VCaP (cell line): ENCODE measurements at regions not wholly inside any gene's neighbourhood (a gene's known extent, or its start where the extent isn't known, plus 50 kb on each side); places are given as distances from the start of the nearest gene placed in this dataset.

Experiments used
- H3K27ac ChIP-seq: fragments of 450-650 bp; 2 replicates; pipeline ENCODE4 v1.5.1; 2017
- TF ChIP-seq, protein P1 (sequence below): fragments of 450-650 bp; conservative IDR thresholded peaks from 2 replicates; pipeline ENCODE4 v1.5.1; 2017; ENCODE audit warnings: mild to moderate bottlenecking, moderate library complexity

DNA sequence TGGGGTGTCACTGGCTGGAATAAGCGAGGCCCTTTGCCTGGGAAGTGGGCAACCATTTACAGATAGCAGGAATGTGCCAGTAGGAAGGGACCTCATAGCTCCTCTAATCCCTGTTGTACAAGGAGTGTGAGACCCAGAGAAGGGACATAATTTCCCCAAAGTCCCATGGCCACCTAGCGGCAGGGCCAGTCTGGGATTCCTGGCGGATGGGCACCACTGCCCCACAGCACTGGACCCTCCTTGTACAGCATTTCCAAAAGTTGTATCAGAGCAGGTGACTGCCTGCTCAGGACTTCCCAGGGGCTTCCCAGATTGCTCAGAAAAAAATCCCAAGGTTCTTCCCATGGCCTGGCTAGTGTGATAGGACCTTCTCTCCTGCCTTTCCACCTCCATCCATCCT is 185.8 kb downstream of the GLI2 start:
- TF ChIP-seq, protein P1, sequence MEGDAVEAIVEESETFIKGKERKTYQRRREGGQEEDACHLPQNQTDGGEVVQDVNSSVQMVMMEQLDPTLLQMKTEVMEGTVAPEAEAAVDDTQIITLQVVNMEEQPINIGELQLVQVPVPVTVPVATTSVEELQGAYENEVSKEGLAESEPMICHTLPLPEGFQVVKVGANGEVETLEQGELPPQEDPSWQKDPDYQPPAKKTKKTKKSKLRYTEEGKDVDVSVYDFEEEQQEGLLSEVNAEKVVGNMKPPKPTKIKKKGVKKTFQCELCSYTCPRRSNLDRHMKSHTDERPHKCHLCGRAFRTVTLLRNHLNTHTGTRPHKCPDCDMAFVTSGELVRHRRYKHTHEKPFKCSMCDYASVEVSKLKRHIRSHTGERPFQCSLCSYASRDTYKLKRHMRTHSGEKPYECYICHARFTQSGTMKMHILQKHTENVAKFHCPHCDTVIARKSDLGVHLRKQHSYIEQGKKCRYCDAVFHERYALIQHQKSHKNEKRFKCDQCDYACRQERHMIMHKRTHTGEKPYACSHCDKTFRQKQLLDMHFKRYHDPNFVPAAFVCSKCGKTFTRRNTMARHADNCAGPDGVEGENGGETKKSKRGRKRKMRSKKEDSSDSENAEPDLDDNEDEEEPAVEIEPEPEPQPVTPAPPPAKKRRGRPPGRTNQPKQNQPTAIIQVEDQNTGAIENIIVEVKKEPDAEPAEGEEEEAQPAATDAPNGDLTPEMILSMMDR = no peak
- H3K27ac ChIP-seq = no peak overlapping the region

DNA sequence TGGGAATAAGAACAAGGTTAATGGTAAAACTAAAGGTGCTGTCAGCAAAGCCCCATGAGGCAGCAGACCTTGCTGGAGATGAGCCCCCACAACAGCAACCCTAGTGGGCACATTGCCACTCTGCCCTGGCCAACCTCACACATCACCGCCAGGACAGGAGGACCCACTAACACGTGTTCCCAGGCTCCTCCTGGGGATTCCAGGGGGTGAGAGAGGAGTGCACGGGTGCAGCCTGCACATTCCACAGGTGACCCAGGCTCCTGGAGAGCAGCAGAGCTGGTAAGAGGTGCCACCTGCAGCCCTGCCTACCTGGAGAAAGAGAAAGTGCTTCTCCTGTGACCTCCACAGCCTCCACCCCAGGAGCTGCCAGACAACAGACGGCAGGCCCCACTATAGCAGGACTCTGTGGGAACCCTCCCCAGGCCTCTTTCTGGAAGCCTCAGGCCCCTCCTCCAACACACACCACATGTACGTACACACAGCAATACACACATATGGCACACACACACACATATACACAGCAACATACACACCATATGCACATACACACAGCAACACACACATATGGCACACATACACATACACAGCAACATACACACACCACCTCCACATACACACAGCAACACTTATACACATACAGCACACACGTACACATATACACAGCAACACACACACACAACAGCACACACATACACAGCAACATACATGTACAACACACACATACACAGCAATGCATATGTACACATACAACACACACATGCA is 187.1 kb downstream of the GLI2 start:
- H3K27ac ChIP-seq = no peak overlapping the region
- TF ChIP-seq, protein P1 = no peak

DNA sequence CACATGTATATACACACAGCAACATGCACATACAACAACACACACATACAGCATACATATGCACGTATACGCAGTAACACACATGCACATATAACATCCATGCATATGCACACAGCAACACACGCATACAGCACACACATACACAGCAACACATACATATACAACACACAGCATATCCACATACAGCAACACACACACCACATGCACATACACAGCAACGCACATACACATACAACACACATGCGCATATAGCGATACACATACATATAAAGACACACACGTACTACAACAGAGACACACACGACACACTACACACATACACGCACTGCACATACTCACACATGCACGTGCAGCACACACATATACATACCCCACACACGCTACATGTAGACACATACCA is 187.8 kb downstream of the GLI2 start:
- H3K27ac ChIP-seq = no peak overlapping the region
- TF ChIP-seq, protein P1 = no peak

DNA sequence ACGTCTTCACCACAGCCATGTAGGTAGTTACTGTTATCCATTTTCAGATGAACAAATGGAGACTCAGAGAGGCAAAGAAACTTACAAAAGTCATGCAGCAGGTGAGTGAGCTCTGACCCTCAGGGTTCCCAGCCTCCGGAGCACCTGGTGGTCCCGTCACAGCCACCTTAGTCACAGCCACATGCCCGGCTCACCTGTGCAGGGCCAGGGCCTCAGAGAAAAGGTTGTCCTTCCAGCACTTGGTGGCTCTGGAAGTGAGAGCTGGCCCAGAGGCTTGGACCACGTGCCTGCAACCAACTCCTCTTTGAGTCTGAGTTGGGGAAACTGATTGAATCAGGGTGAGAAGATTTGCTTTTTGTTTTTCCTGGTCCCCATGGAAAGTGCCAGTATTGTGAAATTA is 189.3 kb downstream of the GLI2 start:
- TF ChIP-seq, protein P1 = no peak

DNA sequence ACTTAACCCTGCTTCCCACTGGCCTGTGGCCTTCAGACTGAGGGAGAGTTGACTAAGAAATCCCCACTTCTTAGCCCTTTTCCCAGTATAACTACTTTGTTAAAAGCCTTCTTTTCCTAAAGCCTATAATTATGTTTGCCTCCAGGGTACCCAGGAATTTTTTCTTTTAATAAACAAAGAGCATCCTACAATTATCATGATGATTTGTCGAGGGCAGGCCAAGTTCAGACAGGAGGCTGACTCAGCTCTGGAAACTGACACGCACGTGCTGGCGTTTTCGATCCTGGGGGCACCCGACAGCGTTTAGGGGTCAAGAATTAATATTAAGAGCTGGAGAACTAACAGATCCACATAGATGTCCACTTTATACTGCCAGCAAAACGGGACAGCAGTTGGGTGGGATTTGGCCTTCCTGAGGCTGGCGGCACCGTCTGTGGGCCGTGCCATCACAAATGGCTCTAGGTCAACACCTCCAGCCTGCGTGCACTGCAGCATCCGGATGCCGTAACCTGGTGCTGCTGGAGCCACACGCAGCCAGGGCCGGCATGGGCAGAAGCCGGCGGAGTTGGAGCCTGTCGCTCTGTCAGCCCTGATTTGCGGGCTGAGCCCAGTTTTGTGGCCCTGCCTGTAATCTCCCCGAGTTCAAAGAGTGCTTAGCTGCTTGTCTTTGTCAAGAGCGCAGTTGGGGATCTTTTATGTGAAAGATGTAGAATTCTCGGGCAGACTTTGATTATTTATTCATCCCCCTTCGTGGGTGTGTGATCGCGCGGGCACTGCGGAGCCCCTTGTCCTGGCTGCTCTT is 191.0 kb downstream of the GLI2 start:
- TF ChIP-seq, protein P1 = no peak

More for the DNA sequence above, 189.3 kb downstream of the GLI2 start:
- no peak overlapping the region for H3K27ac ChIP-seq

DNA sequence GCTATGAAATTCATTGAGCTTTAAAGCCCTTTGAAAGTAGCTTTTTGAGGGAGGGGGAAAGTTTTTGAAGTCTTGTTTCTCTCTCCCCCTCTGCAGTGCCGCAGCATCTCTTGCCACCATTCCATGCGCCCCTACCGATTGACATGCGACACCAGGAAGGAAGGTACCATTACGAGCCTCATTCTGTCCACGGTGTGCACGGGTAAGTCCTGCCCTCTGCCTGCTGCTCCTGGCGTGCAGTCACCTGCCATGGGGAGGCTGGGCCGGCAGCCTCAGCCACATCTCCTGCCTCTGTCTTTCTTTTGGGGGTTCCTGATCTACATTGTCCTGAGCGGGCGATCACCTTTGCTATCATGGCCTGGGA is 191.6 kb downstream of the GLI2 start:
- TF ChIP-seq, protein P1 = no peak
- no peak overlapping the region for H3K27ac ChIP-seq

More for the DNA sequence above, 191.0 kb downstream of the GLI2 start:
- H3K27ac ChIP-seq = no peak overlapping the region

DNA sequence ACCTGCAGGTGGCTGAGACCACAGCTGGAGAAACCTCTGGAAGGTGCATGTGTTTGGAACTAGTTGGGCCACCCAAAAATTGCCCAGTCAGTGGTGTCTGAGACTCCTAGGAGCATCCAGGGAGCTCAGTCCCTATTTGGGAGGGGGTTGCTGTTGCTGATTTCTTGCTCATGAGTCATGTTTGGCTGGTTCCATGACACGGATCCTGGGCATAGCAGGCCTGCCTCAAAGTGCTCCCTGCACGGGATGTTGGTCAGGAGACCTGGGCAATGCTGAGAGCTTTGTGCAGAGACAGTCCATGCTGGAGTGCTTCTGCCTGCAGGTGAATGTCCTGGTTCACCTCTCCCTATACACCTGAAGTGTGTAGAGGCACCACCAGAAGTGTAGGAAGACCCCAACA is 194.2 kb downstream of the GLI2 start:
- TF ChIP-seq, protein P1 = no peak

More for the DNA sequence above, 194.2 kb downstream of the GLI2 start:
- no peak overlapping the region for H3K27ac ChIP-seq
